Activated CD4-positive, alpha-beta T cell treated with anti-CD3 and anti-CD28 coated beads, Interleukin-2, amount 50 U/mL, for 4 hours (primary cell): ENCODE measurements at regions not wholly inside any gene's neighbourhood (a gene's known extent, or its start where the extent isn't known, plus 50 kb on each side); places are given as distances from the start of the nearest gene placed in this dataset.
"Not testable (repeated sequence)": the region's sequence is repeated elsewhere in the genome, so short reads cannot be mapped to it uniquely, and the experiment has no call there.

Experiments used
- DNase-seq, 2 experiments: peaks; one replicate each; pipeline ENCODE4 v3.0.0-alpha.2; 2020

DNA sequence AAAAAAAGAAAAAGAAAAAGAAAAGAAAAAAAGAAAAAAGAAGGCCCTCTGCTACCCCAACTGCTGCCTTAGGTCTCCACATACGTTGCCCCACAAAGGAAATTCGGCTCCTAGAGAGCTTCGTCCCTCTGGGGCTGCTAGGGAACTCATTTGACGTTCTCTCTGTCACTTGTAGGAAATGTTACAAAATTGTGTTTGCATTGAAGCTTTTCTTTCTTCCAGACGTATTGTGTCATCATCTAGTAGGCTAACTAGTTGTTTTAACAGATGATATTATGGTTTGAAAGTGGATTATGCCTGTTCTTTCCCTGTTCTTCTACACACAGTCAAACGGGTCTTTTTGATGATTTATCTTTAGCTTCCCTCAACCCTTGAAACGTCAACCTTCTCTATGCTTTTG is 125.3 kb downstream of the BDH1 start:
- DNase-seq, result no peak

GRCh38 chr3:197428952-197429351 is 126.8 kb downstream of the BDH1 start:
- no peak for DNase-seq

DNA sequence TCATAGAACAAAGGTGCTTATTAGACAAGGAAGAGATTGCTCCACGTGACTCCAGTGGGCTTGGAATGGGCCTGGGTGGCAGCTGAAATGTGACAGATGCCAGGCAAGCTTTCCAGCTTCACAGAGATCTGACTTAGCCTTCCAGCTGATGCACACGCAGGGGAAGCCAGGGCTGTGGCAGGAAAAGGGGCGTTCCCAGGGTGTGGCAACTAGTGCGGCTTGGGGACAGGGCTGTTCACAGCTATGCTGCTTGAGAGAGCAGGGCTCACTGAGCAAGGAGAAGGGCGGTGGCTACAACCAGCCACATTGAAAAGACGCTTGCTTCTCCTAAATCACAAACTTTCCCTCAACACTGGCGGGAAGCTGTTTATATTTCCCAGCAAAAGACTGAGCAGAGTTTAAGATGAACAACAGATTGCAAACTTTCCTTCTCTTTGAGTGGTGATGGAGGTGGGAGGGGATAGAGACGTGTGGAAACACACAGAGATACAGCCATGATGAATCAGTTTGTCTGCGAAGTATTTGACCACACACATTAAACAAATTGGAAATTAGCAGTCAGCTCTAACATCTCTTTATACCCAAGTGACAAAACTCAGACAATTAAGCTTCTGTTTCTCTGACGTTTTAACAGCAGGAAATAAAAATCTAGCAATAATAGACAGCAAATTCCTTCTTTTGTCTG is 127.5 kb downstream of the BDH1 start:
- peak; percentile 19 to 33 for DNase-seq

GRCh38 chr3:197427021-197427420 is 128.6 kb upstream of the DLG1 start:
- DNase-seq, result no peak

- no peak for DNase-seq
Observed at GRCh38 chr3:197426121-197426566, 127.7 kb upstream of the DLG1 start.

GRCh38 chr3:197425485-197426120 is 127.2 kb upstream of the DLG1 start:
- DNase-seq, result no peak

DNA sequence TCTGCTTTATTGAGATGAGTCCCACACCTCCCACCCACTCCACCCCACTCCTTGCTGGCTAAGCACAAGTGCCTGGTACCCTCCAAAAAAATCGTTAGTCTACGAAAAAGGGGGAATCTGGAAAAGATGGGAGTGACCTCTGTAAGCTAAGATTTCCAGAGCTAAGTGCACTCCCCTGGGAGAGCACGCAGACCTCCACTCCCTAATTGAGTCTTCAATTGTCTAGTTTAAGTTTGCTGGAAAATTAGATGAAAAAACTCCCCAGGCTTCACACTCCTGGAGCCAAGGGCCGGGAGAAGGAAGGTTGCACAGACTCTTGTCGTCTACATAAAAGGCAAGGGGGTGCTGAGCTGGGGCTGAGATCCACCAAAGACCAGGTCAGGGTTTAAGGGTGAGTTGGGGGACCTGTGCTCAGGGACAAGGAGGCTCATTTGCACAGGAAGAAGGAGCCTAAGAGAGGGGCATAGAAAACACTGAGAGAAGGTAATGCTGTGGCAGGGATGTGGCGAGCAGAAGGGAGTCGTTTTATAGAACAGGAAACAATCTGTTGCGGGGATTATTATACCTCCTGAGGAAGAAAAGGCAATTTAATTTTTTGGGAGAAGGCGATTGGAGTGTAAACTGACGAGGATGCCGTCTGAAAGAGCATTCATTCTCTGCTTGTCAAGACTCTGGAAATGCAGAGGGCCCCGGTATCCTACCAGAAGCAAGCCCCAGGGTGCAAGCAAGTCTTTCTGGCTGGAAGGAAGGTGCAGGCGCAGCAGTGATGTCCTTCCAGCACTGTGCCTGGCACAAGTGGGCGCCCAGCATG is 126.5 kb upstream of the DLG1 start:
- no peak for DNase-seq

- no peak for DNase-seq
Observed at GRCh38 chr3:197424266-197424665, 125.9 kb upstream of the DLG1 start.

GRCh38 chr3:197423376-197423775 is 125.0 kb upstream of the DLG1 start:
- DNase-seq, result no peak

- no peak for DNase-seq
Observed at GRCh38 chr3:197422506-197422905, 124.1 kb upstream of the DLG1 start.

DNA sequence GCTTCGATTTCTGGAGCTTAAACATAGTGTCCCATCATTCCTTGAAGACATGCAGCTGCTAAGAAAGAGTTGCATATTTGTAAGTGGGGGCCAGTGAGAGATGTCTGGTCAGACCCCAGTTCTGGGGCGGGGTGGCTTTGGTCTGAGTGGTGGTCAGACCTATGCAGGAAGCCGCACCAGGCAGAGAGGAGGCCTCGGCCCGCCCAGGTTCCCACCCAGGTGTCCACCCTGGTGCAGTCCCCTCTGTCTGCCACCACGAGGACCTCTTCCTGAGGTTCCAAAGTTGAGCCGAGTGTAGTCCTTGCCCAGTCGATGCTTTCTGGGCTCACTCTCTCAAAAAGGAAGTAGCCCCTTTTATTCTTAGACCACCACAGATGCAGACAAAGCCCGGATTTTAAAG is 122.6 kb upstream of the DLG1 start:
- no peak for DNase-seq

DNA sequence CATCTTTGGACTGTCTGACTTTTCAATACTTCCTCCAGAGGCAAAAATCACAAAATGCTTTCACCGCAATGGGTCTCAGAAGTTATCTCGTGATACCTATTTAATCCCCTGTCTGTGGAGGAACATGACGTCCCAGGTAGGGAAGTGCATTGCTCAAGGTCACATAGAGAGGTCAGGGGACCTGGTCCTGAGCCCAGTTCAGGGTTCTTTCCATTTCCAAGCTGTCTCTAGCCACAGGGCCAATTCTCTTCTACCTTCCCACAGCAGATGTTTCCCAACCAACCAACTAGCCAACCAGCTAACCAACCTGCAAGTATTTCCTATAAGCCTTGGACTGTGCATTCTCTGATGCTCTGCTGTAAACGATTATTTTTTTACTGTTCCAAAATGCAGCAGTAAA is 122.2 kb upstream of the DLG1 start:
- DNase-seq, result no peak

DNA sequence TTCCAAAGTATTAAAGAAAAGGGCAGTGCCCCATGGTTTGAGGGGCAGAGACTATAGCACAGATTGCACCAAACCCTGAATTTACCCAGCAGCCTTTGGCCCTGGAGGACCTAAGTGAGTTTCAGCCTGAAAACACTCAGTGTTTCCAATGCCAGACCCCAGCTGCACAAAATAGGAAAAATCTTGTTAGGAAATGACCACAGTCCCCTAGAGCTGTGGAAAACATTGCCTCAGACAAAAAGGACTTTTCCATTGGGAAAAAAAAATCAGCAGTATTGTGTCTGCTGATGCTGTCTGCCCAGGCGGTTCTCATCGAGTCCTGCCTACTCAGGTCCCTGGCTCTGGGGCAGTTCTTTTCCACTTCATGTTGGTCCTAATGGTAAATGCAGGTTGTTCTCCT is 121.7 kb upstream of the DLG1 start:
- DNase-seq, result no peak

- DNase-seq, result no peak
Observed at GRCh38 chr3:197419696-197420095, 121.3 kb upstream of the DLG1 start.

DNA sequence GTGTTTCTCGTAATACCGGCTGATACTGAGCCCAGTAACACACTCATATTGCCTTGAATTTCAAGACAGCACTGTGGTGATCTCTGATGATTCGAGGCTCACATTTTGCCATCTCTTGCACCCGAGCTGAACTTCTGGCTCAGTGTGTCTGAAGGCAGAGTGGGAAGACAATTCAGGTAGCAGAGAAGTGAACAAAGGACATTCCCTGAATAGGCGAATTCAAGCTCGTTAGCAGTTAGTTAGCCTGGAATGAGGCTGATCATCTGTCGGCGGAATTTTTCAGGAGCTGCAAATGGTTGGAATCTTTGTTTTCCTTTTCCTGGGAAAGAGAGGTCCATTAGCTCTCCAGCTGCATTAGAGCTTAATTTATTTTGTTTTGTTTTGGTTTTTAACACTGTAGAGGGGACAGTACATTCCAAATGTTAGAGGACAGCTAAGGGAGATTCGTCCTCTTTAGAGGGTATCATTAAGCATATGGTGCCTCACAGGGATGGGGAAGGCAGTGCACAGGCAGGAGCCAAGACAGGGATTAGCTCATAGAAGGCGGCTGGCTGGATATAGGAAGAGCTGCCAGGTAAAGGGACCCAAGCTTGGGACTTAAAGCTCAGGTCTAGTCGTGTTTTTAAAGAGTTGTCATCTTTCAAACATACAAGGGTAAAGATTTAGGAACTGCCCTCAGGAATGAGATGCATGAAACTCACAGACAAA is 119.7 kb upstream of the DLG1 start:
- no peak for DNase-seq

DNA sequence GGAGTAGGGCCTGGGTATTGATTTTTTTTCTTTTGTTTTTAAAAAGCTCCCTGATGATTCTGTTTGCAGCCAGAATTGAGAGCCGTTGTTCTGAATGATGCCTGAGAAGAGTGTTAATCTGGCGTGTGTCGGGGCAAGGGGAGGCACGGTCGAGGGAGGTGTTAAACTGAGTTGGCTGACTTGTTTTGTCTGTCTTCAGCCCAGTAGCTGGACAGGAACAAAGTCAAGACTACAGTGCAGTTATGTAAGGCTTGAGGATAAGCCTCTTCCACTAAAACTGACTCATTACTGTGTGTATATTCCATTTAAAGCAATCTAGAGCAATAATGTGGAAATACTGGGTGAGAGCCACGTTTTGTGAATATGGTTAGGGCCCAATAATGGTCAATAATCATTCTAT is 119.0 kb upstream of the DLG1 start:
- no peak for DNase-seq

GRCh38 chr3:197411899-197412298 is 113.5 kb upstream of the DLG1 start:
- not testable (repeated sequence) for DNase-seq

- not testable (repeated sequence) for DNase-seq
Observed at GRCh38 chr3:197410170-197410569, 111.8 kb upstream of the DLG1 start.

DNA sequence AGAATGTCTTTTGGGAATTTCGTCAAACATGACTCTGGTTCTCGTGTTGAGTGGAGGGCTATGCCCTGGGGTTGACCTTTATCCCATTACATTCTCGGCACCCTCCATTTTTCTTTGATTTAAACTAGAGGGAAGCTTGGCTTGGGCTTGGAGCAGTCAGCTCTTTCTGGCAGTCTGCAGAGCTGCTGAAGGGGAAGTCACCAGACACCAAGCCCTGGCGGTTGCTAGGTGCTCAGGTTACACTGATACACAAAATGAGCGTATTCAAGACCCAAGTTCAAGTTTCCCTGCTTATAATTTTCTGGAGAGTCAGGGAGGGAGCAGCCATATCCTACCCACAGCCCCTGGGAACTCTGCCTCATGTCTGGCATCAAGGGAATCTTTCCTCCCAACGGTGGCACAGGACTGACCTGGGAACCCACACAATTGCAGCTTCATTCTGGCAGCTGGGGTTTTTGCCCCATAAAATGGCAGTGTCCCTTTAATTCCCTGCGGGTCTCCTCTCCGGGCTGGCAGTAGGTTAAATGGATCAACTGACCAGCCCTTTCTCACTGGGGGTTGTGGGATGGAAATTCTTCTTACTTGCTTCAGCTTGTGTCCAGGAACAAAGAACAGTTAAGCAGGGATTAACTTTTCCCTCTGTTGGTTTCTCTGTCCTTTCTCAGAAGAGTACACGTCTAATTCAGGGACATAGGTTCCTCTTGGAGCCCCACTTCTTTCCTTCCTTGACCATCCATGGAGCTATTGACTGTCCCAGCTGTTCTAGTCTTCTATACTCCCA is 110.0 kb upstream of the DLG1 start:
- DNase-seq, result no peak

DNA sequence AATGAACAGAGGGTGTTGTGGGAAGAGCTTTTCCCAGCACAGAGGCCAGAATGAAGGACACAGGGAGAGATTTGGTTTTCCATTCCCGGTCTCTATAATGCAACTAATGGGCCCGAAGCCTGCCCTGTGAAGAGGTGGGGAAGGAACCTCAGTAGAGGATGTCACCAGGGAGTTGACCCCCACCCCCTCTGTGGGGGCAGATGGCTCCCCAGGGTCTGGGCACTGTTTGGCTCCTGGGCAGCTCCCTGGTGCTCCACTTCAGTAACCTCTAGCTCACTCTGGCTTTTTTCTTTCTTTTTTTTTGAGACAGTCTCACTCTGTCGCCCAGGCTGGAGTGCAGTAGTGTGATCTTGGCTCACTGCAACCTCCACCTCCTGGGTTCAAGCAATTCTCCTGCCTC is 109.1 kb upstream of the DLG1 start:
- no peak for DNase-seq

DNA sequence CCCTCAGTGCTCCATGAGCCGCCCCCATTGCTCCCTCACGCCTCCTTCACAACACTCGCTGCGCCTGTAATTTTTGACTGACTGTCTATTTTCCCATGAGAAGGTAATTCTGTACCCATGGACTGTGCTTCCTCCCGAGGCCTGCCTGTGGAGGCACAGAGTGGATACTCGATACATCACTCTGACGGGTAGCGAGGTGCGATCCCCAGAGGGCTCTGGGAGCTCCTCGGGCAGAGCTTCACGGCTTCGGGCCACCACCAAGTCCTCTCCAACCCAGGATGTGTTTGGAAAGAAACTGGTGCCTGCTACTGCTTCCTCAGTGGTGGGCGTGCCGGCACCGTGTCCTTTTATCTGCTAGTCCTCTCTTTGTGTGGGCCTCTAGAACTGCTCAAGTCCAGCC is 108.6 kb upstream of the DLG1 start:
- no peak for DNase-seq

DNA sequence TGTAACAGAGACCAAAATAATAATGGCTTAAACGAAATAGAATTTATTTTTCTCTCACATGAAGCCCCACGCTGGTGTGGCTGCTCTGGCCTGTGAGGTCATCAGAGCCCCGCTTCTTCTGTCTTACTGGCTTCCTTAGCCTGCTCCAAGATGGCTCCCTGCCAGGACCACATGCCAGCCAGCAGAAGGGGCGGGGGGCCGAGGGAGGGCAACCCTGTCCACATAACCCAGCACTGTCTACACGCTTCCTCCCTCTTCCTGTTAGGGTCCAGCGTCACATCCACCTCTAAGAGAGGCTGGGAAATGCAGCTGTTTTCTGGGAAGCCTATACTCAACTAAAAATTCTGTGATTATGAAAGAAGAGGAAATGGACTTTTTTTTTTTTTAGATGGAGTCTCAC is 107.9 kb upstream of the DLG1 start:
- no peak for DNase-seq

- no peak for DNase-seq
Observed at GRCh38 chr3:197404754-197405153, 106.3 kb upstream of the DLG1 start.
